CD14-positive monocyte (primary cell): ENCODE measurements at regions not wholly inside any gene's neighbourhood (a gene's known extent, or its start where the extent isn't known, plus 50 kb on each side); places are given as distances from the start of the nearest gene placed in this dataset.

Source experiments
- DNase-seq, 3 donors: peaks; one replicate each; pipeline ENCODE4 v3.0.0-alpha.2; 2011 to 2022
- H2AFZ ChIP-seq: 2 replicates; pipeline ENCODE4 v1.6.0; 2012; ENCODE audit warnings: mild to moderate bottlenecking, low read depth, low read length, inconsistent platforms; ENCODE audit not compliant: insufficient read depth, poor library complexity, severe bottlenecking
- H3K27ac ChIP-seq, 2 donors: 1 replicate in 1 of 2; 2 replicates in 1 of 2; pipeline ENCODE4 v1.5.1; 2012 to 2013; ENCODE audit warnings: low read length in 2 of 2, control low read depth in 1 of 2, inconsistent platforms in 1 of 2, low read depth in 1 of 2, mild to moderate bottlenecking in 1 of 2
- H3K27me3 ChIP-seq, 2 donors: one replicate each; pipeline versions ENCODE4 v1.6.0 to v1.6.1; 2011 to 2013; ENCODE audit warnings: low read length in 2 of 2; ENCODE audit not compliant: control insufficient read depth in 2 of 2, insufficient read depth in 2 of 2
- H3K36me3 ChIP-seq, 2 donors: replicated peaks in 1 of 2; 1 replicate in 1 of 2; 2 replicates in 1 of 2; pipeline versions ENCODE4 v1.5.1 to v1.6.1; 2012 to 2013; ENCODE audit warnings: low read length in 2 of 2, control low read depth in 1 of 2, inconsistent platforms in 1 of 2, mild to moderate bottlenecking in 1 of 2; ENCODE audit not compliant: insufficient read depth in 2 of 2, control insufficient read depth in 1 of 2
- H3K4me1 ChIP-seq, 2 donors: 1 replicate in 1 of 2; 2 replicates in 1 of 2; pipeline versions ENCODE4 v1.5.1 to v1.6.1; 2012 to 2013; ENCODE audit warnings: low read length in 2 of 2, control low read depth in 1 of 2, inconsistent platforms in 1 of 2, mild to moderate bottlenecking in 1 of 2, moderate library complexity in 1 of 2; ENCODE audit not compliant: insufficient read depth in 2 of 2, control insufficient read depth in 1 of 2
- H3K4me2 ChIP-seq: replicated peaks from 2 replicates; pipeline ENCODE3; 2012; ENCODE audit warnings: low read length, moderate library complexity, mild to moderate bottlenecking; ENCODE audit not compliant: poor library complexity, severe bottlenecking; ENCODE audit errors: extremely low read depth
- H3K4me3 ChIP-seq, 3 experiments: fragments of 200-600 bp in 1 of 3; sonication (generic) in 1 of 3; replicated peaks in 1 of 3; 1 replicate in 2 of 3; 2 replicates in 1 of 3; pipeline ENCODE4 v1.5.1; 2011 to 2013; ENCODE audit warnings: low read length in 3 of 3, mild to moderate bottlenecking in 3 of 3, control low read depth in 2 of 3, low read depth in 2 of 3, inconsistent platforms in 1 of 3, moderate library complexity in 1 of 3
- H3K79me2 ChIP-seq: 2 replicates; pipeline ENCODE4 v1.6.0; 2012; ENCODE audit warnings: mild to moderate bottlenecking, control low read depth, inconsistent platforms, low read length, moderate library complexity; ENCODE audit not compliant: insufficient read depth
- H3K9ac ChIP-seq: 2 replicates; pipeline ENCODE4 v1.6.0; 2017; ENCODE audit warnings: low read length, mild to moderate bottlenecking; ENCODE audit not compliant: insufficient read depth, poor library complexity, severe bottlenecking
- H3K9me3 ChIP-seq, 2 donors: replicated peaks in 1 of 2; 1 replicate in 1 of 2; 2 replicates in 1 of 2; pipeline versions ENCODE4 v1.5.1 to v1.6.1; 2012 to 2013; ENCODE audit warnings: low read length in 2 of 2, control low read depth in 1 of 2; ENCODE audit not compliant: control insufficient read depth in 1 of 2, insufficient read depth in 1 of 2
- H4K20me1 ChIP-seq: 2 replicates; pipeline ENCODE4 v1.6.0; 2012; ENCODE audit warnings: mild to moderate bottlenecking, low read length, control low read depth, moderate library complexity; ENCODE audit not compliant: insufficient read depth
- H3K27ac Mint-ChIP-seq, 7 donors: one replicate each; pipeline ENCODE4 v1.8.0; 2020; ENCODE audit warnings: mild to moderate bottlenecking in 7 of 7, mixed read lengths in 7 of 7, moderate library complexity in 6 of 7, inconsistent platforms in 2 of 7
- H3K27me3 Mint-ChIP-seq, 3 donors: one replicate each; pipeline ENCODE4 v1.8.0; 2021 to 2022; ENCODE audit warnings: low read depth in 3 of 3, mild to moderate bottlenecking in 3 of 3, mixed read lengths in 3 of 3, moderate library complexity in 3 of 3, inconsistent platforms in 1 of 3
- H3K36me3 Mint-ChIP-seq, 2 donors: one replicate each; pipeline ENCODE4 v1.8.0; 2020; ENCODE audit warnings: mixed read lengths in 2 of 2, inconsistent platforms in 1 of 2, mild to moderate bottlenecking in 1 of 2
- H3K4me1 Mint-ChIP-seq: one replicate; pipeline ENCODE4 v1.8.0; 2020; ENCODE audit warnings: mild to moderate bottlenecking, mixed read lengths
- H3K4me3 Mint-ChIP-seq, 2 donors: one replicate each; pipeline ENCODE4 v1.8.0; 2020; ENCODE audit warnings: mild to moderate bottlenecking in 2 of 2, mixed read lengths in 2 of 2, moderate library complexity in 1 of 2
- H3K9me3 Mint-ChIP-seq, 7 donors: one replicate each; pipeline ENCODE4 v1.8.0; 2020 to 2022; ENCODE audit warnings: mixed read lengths in 7 of 7, mild to moderate bottlenecking in 6 of 7, moderate library complexity in 6 of 7, inconsistent platforms in 2 of 7
- WGBS: methylation state at CpG from one replicate; pipeline ENCODE4 v1.1.5; 2013; ENCODE audit warnings: missing lambda C conversion rate; ENCODE audit not compliant: insufficient coverage; 5-methylcytosine and 5-hydroxymethylcytosine counted together
- intact Hi-C, 2 donors: fragments of 100-400 bp; cut with micrococcal nuclease; formaldehyde crosslinking; loops; one replicate each; pipeline versions ENCODE4 v1.15.0 to v1.15.1; 2023
- TF ChIP-seq, protein P1 (sequence below): fragments of 200-600 bp; IDR thresholded peaks from one replicate; pipeline ENCODE4 v1.8.0; 2022; ENCODE audit warnings: antibody characterized with exemption, mild to moderate bottlenecking

DNA sequence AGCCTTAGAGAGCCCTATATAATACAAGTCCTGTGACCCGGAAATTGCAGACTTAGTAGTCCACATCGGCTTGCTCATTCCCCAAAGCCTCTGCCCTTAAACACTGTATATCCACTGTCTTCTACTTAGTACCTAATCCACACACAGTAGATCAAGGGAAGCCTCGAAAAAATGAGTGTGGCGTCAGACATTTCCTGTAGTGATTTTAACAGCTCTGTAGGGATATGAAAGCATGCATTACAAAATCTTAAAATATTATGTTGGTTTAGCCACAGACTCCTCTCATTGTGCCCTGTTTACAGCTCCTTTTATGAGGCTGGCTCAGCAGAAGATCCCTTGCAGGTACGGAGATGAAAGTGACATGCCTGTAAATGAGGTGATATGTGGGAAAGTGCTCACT lies 416.3 kb downstream of the LIG4 start:
- Histone ChIP-seq H3K27ac (no peak overlapping the region), H3K79me2 (no peaks in the 10 kb centered on the region), H3K4me1 (no peaks in the 10 kb centered on the region), H3K9ac (no peak overlapping the region), H4K20me1 (no peaks in the 10 kb centered on the region), H2AFZ (no peak overlapping the region), H3K27me3 (no peaks in the 10 kb centered on the region), H3K36me3 (no peaks in the 10 kb centered on the region), H3K4me2 (no peak overlapping the region), H3K4me3 (no peak overlapping the region), H3K9me3 (peaks cover 0 to 3% of the 10 kb centered on the region in 2 donors)
- DNase-seq, result no peak
- H3K9me3 Mint-ChIP-seq, result peaks cover 0 to 4% (median 0%) of the 10 kb centered on the region in 7 donors
- H3K4me3 Mint-ChIP-seq, result no peak overlapping the region
- intact Hi-C loops, result no loop called here
- H3K27ac Mint-ChIP-seq, result no peak overlapping the region
- WGBS, result no CpG with 5 or more reads among the region's 5 CpGs
- H3K36me3 Mint-ChIP-seq, result no peaks in the 10 kb centered on the region
- peaks cover 0 to 2% (median 0%) of the 10 kb centered on the region in 3 donors for H3K27me3 Mint-ChIP-seq
- H3K4me1 Mint-ChIP-seq, result no peaks in the 10 kb centered on the region
- TF ChIP-seq, protein P1, sequence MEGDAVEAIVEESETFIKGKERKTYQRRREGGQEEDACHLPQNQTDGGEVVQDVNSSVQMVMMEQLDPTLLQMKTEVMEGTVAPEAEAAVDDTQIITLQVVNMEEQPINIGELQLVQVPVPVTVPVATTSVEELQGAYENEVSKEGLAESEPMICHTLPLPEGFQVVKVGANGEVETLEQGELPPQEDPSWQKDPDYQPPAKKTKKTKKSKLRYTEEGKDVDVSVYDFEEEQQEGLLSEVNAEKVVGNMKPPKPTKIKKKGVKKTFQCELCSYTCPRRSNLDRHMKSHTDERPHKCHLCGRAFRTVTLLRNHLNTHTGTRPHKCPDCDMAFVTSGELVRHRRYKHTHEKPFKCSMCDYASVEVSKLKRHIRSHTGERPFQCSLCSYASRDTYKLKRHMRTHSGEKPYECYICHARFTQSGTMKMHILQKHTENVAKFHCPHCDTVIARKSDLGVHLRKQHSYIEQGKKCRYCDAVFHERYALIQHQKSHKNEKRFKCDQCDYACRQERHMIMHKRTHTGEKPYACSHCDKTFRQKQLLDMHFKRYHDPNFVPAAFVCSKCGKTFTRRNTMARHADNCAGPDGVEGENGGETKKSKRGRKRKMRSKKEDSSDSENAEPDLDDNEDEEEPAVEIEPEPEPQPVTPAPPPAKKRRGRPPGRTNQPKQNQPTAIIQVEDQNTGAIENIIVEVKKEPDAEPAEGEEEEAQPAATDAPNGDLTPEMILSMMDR, result no peak

- no peak overlapping the region for H3K27ac Mint-ChIP-seq
- H3K27ac ChIP-seq, result no peak overlapping the region
- no peaks in the 10 kb centered on the region for H3K36me3 ChIP-seq
- no peak overlapping the region for H2AFZ ChIP-seq
- no peaks in the 10 kb centered on the region for H3K9me3 ChIP-seq
- H3K4me1 ChIP-seq, result no peaks in the 10 kb centered on the region
- H3K4me3 Mint-ChIP-seq, result no peak overlapping the region
- no peak overlapping the region for H3K4me2 ChIP-seq
- no peak overlapping the region for H3K9ac ChIP-seq
- H3K36me3 Mint-ChIP-seq, result no peaks in the 10 kb centered on the region
- no peaks in the 10 kb centered on the region for H3K79me2 ChIP-seq
- H3K9me3 Mint-ChIP-seq, result peaks cover under 1 to 13% (median 3%) of the 10 kb centered on the region in 7 donors
- no CpG with 5 or more reads among the region's 1 CpG for WGBS
- TF ChIP-seq, protein P1, result no peak
- H3K4me1 Mint-ChIP-seq, result no peaks in the 10 kb centered on the region
- intact Hi-C loops, result no loop called here
- no peak overlapping the region for H3K4me3 ChIP-seq
- no peaks in the 10 kb centered on the region for H3K27me3 ChIP-seq
- no peak for DNase-seq
- H4K20me1 ChIP-seq, result no peaks in the 10 kb centered on the region
- peaks cover 0 to 5% (median 0%) of the 10 kb centered on the region in 3 donors for H3K27me3 Mint-ChIP-seq
Measured at GRCh38 chr13:107790397-107790796, 424.9 kb downstream of the LIG4 start.
